NT2/D1 (cell line): ENCODE measurements at regions not wholly inside any gene's neighbourhood (a gene's known extent, or its start where the extent isn't known, plus 50 kb on each side); places are given as distances from the start of the nearest gene placed in this dataset.

Experiments used
- DNase-seq: peaks from one replicate; pipeline ENCODE4 v3.0.0-alpha.2; 2011; ENCODE audit warnings: low read depth, low spot score
- H3K27me3 ChIP-seq: 2 replicates; pipeline ENCODE4 v1.6.0; 2011; ENCODE audit warnings: mild to moderate bottlenecking; ENCODE audit not compliant: insufficient read length, insufficient read depth
- H3K36me3 ChIP-seq: 2 replicates; pipeline ENCODE4 v1.6.1; 2011; ENCODE audit warnings: mild to moderate bottlenecking, low read length, mixed read lengths; ENCODE audit not compliant: insufficient read depth, insufficient read length
- H3K4me1 ChIP-seq: 2 replicates; pipeline ENCODE4 v1.5.1; 2011; ENCODE audit not compliant: insufficient read depth, insufficient read length
- H3K4me3 ChIP-seq: 2 replicates; pipeline ENCODE4 v1.5.1; 2011; ENCODE audit warnings: low read depth; ENCODE audit not compliant: insufficient read length
- H3K9ac ChIP-seq: 2 replicates; pipeline ENCODE4 v1.6.0; 2011; ENCODE audit warnings: low read depth; ENCODE audit not compliant: insufficient read length
- H3K9me3 ChIP-seq: 2 replicates; pipeline ENCODE4 v1.5.1; 2011; ENCODE audit warnings: mild to moderate bottlenecking, low read length; ENCODE audit not compliant: insufficient read depth
- SUZ12 ChIP-seq: IDR thresholded peaks from 2 replicates; pipeline ENCODE4 v1.6.1; 2011; ENCODE audit not compliant: insufficient read length, insufficient read depth; ENCODE audit errors: extremely low read depth
- YY1 ChIP-seq: IDR thresholded peaks from 2 replicates; pipeline ENCODE4 v1.6.1; 2011; ENCODE audit not compliant: insufficient read length, insufficient read depth
- ZNF274 ChIP-seq: IDR thresholded peaks from 2 replicates; pipeline ENCODE4 v1.6.1; 2011; ENCODE audit warnings: mild to moderate bottlenecking, low read depth, low read length

DNA sequence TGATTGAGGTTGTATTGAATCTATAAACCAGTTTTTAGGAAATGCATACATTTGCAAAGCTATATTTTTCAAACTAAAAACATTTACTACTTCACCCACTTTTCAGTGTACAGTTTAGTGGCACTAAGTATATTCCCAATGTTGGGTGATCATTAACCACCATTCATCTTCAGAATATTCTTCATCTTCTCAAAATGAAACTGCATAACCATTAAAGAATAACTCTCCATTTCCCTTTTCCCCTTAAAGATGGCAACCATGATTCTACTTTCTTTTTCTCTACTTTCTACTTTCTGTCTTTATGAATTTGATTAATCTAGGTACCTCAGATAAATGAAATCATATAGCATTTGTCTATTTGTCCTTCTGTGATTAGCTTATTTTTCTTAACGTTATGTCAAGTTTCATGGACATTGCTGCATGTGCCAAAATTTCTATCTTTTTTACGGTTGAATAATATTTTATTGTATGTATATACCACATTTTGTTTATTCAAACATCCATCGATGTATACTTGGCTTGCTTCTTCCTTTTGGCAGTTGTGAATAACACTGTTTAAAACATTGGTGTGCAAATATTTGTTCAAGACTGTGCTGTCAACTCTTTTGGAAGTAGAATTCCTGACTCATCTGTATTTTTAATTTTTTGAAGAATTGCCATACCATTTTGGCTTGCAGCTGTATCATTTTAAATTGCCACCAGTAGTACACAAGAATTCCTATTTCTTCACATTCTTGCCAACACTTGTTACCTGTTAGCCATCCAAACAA is 104.9 kb downstream of the RPRM start:
- Histone ChIP-seq H3K9ac (no peak overlapping the region), H3K27me3 (no peaks in the 10 kb centered on the region), H3K9me3 (no peaks in the 10 kb centered on the region), H3K36me3 (no peaks in the 10 kb centered on the region), H3K4me1 (no peaks in the 10 kb centered on the region), H3K4me3 (no peak overlapping the region)
- TF ChIP-seq ZNF274, result no peak
- TF ChIP-seq YY1, result no peak
- TF ChIP-seq SUZ12, result no peak
- DNase-seq, result no peak

DNA sequence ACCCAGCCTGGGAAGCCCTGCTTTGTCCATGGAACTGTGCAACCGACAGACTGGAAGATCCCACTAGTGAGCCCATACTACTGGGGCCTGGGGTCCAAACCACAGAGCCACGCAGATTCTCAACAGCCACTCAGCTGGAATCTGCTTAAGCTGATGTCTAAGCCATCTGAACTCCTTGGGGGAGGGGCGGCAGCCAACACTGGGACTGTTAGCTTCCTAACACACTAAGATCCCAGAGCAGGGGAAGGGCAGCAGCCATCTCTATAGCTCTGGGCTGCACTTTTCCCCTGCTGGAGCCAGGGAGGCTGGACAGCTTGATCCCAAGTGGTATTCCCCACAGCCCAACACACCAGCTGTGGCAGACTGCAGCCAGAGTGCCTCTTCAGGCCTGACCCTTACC is 118.3 kb downstream of the RPRM start:
- peaks cover 7% of the 10 kb centered on the region for H3K4me1 ChIP-seq
- H3K9ac ChIP-seq, result no peak overlapping the region
- no peak overlapping the region for H3K4me3 ChIP-seq
- TF ChIP-seq SUZ12 (no peak), YY1 (no peak), ZNF274 (no peak)
- H3K36me3 ChIP-seq, result no peaks in the 10 kb centered on the region
- no peaks in the 10 kb centered on the region for H3K9me3 ChIP-seq
- DNase-seq, result peak; percentile 32
- H3K27me3 ChIP-seq, result no peaks in the 10 kb centered on the region

DNA sequence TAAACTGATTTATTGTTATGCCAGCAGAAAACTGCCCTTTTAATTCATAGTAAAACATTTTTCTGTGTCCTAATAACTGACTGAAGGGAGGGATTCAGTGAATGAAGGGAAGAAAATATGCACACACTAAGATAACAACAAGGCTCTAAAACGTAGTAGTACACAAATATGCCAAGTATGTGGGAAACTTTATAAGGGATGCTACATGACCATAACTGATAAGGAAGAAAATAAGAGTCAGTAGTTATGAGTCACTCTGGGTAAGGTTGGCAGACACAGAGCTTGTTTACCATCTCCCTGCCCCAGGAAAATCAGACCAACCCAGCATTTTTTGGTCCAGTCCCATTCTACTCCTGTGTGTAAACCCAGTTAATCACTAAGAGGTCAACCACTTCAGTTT is 124.2 kb downstream of the RPRM start:
- Histone ChIP-seq H3K4me1 (no peaks in the 10 kb centered on the region), H3K9ac (no peak overlapping the region), H3K9me3 (peaks cover 11% of the 10 kb centered on the region; the same call in 1 of the 2 replicates), H3K36me3 (no peaks in the 10 kb centered on the region), H3K4me3 (no peak overlapping the region), H3K27me3 (no peaks in the 10 kb centered on the region)
- no peak for TF ChIP-seq YY1
- no peak for TF ChIP-seq ZNF274
- no peak for TF ChIP-seq SUZ12
- no peak for DNase-seq

DNA sequence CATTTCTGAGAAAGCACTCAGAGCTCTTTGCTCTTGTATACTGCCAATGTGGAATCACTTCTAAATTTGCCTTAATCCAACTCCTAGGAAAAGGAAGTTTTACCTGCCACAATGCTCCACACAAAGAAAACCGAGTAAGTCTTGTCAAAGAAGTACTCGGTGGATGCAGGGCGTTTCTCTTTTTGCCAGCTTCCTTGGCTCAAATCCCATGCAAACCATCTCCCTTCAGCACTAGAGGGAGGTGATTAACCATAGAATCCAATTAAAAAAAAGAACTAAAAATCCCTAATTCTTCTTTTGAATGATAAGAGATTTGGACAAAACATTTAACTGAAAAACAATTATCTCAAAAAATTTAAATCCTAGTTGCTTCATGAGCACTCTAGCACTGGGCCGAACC is 129.0 kb downstream of the RPRM start:
- H3K9me3 ChIP-seq, result peaks cover 11% of the 10 kb centered on the region; the same call in 1 of the 2 replicates
- H3K27me3 ChIP-seq, result no peaks in the 10 kb centered on the region
- H3K4me3 ChIP-seq, result no peak overlapping the region
- no peak overlapping the region for H3K9ac ChIP-seq
- no peaks in the 10 kb centered on the region for H3K36me3 ChIP-seq
- DNase-seq, result no peak
- no peak for TF ChIP-seq ZNF274
- no peak for TF ChIP-seq YY1
- no peak for TF ChIP-seq SUZ12
- no peaks in the 10 kb centered on the region for H3K4me1 ChIP-seq

DNA sequence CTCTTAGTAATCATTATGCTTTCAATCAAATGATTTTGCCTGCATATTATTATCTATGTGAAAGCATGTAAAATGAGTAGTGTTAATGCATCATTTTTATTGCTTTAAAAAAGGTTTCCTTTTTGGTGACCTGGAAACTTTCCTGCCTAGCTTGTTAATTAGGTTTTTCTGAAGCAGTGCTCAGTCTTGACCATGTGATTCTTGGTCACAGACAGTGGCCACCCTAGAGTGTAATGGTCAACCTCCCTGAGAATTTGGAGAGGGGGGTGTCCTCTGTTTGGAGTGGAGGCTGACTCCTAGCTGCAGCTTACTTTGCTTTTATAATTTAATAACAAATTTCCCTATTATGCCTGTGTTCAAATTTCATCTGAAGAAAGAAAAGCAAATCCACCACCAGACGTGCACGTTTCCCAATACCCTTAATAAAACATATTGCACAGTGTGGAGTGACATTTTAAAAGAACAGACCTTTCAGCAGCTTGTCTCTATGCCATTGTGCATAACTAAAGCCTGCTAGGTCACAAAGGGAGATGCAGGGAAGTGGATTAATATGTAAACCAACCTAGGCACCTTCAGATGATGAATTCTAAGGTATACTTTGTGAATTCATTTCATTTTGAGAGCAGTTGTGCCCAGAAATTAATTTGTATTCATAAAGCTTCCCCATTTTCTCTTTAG is 130.6 kb downstream of the RPRM start:
- Histone ChIP-seq H3K36me3 (no peaks in the 10 kb centered on the region), H3K4me1 (no peaks in the 10 kb centered on the region), H3K27me3 (no peaks in the 10 kb centered on the region), H3K9ac (no peak overlapping the region), H3K4me3 (no peak overlapping the region), H3K9me3 (peaks cover 11% of the 10 kb centered on the region; the same call in 1 of the 2 replicates)
- no peak for DNase-seq
- TF ChIP-seq ZNF274, result no peak
- TF ChIP-seq SUZ12, result no peak
- TF ChIP-seq YY1, result no peak

DNA sequence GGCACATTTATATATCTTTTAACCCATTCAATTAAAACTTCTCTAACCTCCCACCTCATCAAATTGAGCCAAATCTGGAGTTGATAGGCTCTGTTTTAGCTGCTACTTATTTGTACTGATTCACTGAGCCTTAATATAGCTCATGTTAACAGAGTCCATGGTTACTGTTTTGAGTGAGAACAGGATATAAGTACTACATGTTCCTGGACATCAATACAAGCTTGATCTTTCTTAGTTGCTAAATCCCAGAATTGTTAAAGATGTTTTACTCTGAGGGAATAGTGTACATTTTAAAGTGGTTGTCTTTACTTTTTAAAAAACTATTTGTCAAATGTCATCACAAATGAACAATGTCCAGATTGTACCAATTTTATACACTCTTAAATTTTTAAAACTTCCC is 157.7 kb downstream of the RPRM start:
- no peak for DNase-seq
- no peaks in the 10 kb centered on the region for H3K4me1 ChIP-seq
- H3K36me3 ChIP-seq, result no peaks in the 10 kb centered on the region
- no peak overlapping the region for H3K4me3 ChIP-seq
- H3K9ac ChIP-seq, result no peak overlapping the region
- no peaks in the 10 kb centered on the region for H3K9me3 ChIP-seq
- H3K27me3 ChIP-seq, result no peaks in the 10 kb centered on the region
- TF ChIP-seq YY1 (no peak), ZNF274 (no peak), SUZ12 (no peak)

DNA sequence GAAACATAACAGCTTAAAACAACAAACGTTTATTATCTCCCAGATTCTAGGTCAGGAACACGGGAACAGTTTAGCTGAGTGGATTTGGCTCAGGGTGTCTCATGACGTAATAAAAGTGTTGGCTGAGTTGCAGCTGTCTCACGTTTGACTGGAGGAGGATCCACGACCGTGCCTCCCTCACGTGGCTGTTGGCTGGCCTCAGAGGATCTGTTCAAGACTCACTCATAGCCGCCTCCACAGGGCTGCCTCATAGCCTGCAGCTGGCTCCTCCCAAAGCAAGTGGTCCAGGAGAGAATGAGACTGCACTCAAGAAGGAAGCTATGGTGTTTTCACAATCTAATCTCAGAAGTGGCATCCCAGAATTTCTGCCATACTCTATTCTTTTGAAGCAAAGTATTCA is 167.1 kb downstream of the RPRM start:
- Histone ChIP-seq H3K27me3 (no peaks in the 10 kb centered on the region), H3K4me1 (no peaks in the 10 kb centered on the region), H3K9me3 (no peaks in the 10 kb centered on the region), H3K9ac (no peak overlapping the region), H3K36me3 (no peaks in the 10 kb centered on the region), H3K4me3 (no peak overlapping the region)
- TF ChIP-seq ZNF274, result no peak
- no peak for TF ChIP-seq YY1
- DNase-seq, result no peak

DNA sequence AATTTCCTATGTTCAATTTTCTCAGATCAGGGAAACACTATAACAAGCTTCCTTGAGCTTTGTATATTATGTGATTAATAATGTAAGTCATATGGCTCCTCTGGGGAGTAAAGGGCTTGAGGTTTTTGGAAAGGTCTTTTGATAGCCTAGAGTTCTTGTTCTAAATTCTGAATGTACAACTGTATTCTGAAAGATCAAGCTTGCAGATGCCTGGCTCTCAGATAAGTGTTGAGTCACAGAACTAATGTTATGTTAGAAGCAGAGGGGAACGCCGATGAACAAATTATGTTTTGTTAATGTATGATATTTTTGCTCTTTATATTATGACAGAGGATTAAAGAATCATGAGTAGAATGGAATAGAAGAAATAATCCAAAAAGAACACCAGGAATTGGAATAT is 170.1 kb downstream of the RPRM start:
- Histone ChIP-seq H3K4me1 (no peaks in the 10 kb centered on the region), H3K9me3 (no peaks in the 10 kb centered on the region), H3K36me3 (no peaks in the 10 kb centered on the region), H3K4me3 (no peak overlapping the region), H3K9ac (no peak overlapping the region), H3K27me3 (no peaks in the 10 kb centered on the region)
- DNase-seq, result no peak
- TF ChIP-seq SUZ12 (no peak), YY1 (no peak), ZNF274 (no peak)
